PC-3 (cell line): ENCODE measurements at regions not wholly inside any gene's neighbourhood (a gene's known extent, or its start where the extent isn't known, plus 50 kb on each side); places are given as distances from the start of the nearest gene placed in this dataset.

Experiments
- EZH2 ChIP-seq: fragments of 300-600 bp; sonication (generic); IDR thresholded peaks from one replicate; pipeline ENCODE4 v1.6.1; 2017; ENCODE audit warnings: antibody characterized with exemption, mild to moderate bottlenecking, low read length; ENCODE audit not compliant: unreplicated experiment
- TF ChIP-seq, protein P1 (sequence below): fragments of 300-600 bp; sonication (generic); conservative IDR thresholded peaks from 2 replicates; pipeline ENCODE4 v1.5.1; 2017; ENCODE audit warnings: antibody characterized with exemption, low read depth, mild to moderate bottlenecking, low read length

DNA sequence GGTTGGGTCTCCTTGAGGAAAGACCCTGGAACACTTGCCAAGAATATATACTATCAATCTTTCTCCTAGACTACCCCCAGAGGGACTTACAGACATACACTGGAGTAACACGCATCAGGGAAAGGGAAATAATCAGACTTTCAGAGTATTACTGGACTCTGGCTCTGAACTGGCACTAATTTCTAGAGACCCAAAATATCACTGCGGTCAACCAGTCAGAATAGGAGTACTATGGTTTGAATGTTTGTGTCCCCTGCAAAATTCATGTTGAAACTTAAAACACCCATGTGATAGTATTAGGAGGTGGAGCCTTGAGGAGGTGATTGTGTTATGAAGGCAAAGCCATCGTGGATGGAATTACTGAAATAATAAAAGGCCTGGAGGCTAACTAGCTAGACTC lies 323.7 kb downstream of the EN1 start:
- TF ChIP-seq, protein P1, sequence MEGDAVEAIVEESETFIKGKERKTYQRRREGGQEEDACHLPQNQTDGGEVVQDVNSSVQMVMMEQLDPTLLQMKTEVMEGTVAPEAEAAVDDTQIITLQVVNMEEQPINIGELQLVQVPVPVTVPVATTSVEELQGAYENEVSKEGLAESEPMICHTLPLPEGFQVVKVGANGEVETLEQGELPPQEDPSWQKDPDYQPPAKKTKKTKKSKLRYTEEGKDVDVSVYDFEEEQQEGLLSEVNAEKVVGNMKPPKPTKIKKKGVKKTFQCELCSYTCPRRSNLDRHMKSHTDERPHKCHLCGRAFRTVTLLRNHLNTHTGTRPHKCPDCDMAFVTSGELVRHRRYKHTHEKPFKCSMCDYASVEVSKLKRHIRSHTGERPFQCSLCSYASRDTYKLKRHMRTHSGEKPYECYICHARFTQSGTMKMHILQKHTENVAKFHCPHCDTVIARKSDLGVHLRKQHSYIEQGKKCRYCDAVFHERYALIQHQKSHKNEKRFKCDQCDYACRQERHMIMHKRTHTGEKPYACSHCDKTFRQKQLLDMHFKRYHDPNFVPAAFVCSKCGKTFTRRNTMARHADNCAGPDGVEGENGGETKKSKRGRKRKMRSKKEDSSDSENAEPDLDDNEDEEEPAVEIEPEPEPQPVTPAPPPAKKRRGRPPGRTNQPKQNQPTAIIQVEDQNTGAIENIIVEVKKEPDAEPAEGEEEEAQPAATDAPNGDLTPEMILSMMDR: no peak
- TF ChIP-seq EZH2: no peak
